HUES48 (cell line): ENCODE measurements at regions not wholly inside any gene's neighbourhood (a gene's known extent, or its start where the extent isn't known, plus 50 kb on each side); places are given as distances from the start of the nearest gene placed in this dataset.
"Not testable (repeated sequence)": the region's sequence is repeated elsewhere in the genome, so short reads cannot be mapped to it uniquely, and the experiment has no call there.

ENCODE experiments used
- H3K27ac ChIP-seq: one replicate; pipeline ENCODE4 v1.7.0; 2013; ENCODE audit warnings: low read depth, low read length, inconsistent platforms
- H3K27me3 ChIP-seq: 2 replicates; pipeline ENCODE4 v1.6.1; 2013; ENCODE audit warnings: mild to moderate bottlenecking, low read length; ENCODE audit not compliant: control insufficient read depth, insufficient read depth
- H3K36me3 ChIP-seq: 2 replicates; pipeline ENCODE4 v1.6.1; 2013; ENCODE audit warnings: low read length; ENCODE audit not compliant: control insufficient read depth, insufficient read depth
- H3K4me1 ChIP-seq: 2 replicates; pipeline ENCODE4 v1.6.1; 2013; ENCODE audit warnings: mild to moderate bottlenecking, low read length; ENCODE audit not compliant: control insufficient read depth, insufficient read depth
- H3K4me3 ChIP-seq: 2 replicates; pipeline ENCODE4 v1.5.1; 2013; ENCODE audit warnings: mild to moderate bottlenecking, low read depth, low read length
- H3K9ac ChIP-seq: 2 replicates; pipeline ENCODE4 v1.6.1; 2013; ENCODE audit warnings: mild to moderate bottlenecking, low read depth, low read length, moderate library complexity
- H3K9me3 ChIP-seq: 2 replicates; pipeline ENCODE4 v1.6.1; 2013; ENCODE audit warnings: low read length; ENCODE audit not compliant: control insufficient read depth, insufficient read depth

DNA sequence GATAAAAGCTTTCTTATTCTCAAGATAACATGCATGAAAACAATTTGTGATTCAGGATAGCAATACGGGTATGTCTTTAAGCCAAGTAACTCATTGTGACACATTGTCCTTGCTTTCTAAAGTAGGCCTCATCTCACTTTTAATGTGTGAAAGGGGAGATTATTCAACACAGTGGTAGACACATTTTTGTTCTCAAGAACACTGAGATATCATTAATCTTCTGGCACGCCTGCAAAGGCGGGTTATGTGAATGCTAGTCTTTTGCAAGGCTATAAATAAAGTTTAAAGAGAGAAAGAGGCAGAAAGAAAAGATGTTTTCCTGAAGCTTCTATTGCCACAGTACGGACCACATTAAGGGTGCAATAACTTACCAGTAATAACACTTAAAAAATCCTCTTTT, 181.8 kb upstream of the MEF2C start:
- Histone ChIP-seq H3K4me3 (no peak overlapping the region), H3K9me3 (no peaks in the 10 kb centered on the region), H3K36me3 (no peaks in the 10 kb centered on the region), H3K27me3 (no peaks in the 10 kb centered on the region), H3K4me1 (peaks cover 9% of the 10 kb centered on the region; the same call in 1 of the 2 replicates), H3K27ac (no peak overlapping the region), H3K9ac (no peak overlapping the region)

DNA sequence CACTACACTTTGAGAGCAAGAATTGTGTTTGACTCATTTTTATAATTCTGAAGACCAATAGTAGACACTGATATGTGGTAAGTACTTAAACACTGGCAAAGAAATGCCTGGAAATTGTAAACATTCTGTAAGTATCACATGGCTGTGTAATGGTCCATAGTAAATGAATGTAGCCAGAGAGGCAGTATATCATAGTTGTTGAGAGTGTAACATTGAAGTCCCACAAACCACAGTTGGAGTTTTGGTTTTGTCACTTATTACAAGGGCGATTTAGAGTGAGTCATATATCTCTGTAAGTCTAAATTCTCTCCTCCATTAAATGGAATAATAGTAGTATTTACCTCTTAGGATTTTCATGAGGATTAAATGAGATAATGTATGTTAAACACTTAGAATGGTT, 181.1 kb upstream of the MEF2C start:
- H3K27me3 ChIP-seq: no peaks in the 10 kb centered on the region
- H3K27ac ChIP-seq: no peak overlapping the region
- no peak overlapping the region for H3K9ac ChIP-seq
- peaks cover 9% of the 10 kb centered on the region; the same call in 1 of the 2 replicates for H3K4me1 ChIP-seq
- no peaks in the 10 kb centered on the region for H3K9me3 ChIP-seq
- no peak overlapping the region for H3K4me3 ChIP-seq
- H3K36me3 ChIP-seq: no peaks in the 10 kb centered on the region

DNA sequence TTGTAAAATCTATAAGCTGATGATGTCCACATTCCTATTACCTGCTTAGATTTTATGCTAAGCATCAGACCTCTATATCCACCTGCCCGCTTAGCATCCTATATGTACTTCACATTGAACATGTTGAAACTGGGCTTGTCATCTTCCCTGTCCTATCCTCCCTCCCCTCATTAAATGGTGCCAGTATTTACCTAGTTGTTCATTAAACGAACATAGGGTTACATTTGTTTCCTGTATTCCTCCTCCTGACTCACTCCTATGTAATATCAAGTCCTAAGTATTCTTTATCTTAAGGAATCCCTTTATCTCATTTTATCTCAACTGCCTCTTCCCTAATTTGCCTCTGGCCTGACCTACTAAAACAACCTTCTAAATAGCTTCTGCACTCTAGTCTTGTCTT, 177.8 kb upstream of the MEF2C start:
- Histone ChIP-seq H3K36me3 (no peaks in the 10 kb centered on the region), H3K4me1 (peaks cover 2% of the 10 kb centered on the region; the same call in 1 of the 2 replicates), H3K4me3 (no peak overlapping the region), H3K27me3 (no peaks in the 10 kb centered on the region), H3K27ac (no peak overlapping the region), H3K9ac (no peak overlapping the region), H3K9me3 (no peaks in the 10 kb centered on the region)

DNA sequence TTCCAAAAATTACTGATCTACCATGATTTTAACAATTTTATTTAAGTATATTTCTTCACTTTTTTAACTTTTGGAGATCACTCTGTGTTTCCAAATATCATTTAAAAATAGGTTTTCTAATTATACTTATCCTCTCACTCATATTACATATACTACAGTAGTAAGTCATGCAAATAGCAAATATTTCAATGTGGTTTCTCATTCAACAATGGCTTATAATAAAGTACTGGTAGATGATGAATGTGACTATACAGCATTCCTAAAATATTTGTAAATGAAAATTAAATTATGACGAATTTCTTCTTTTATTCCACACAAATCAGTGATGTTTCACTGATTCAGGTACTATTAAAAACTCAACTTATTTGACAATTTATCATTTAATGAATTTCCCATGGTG, 176.3 kb upstream of the MEF2C start:
- Histone ChIP-seq H3K4me3 (no peak overlapping the region), H3K27me3 (no peaks in the 10 kb centered on the region), H3K36me3 (no peaks in the 10 kb centered on the region), H3K9me3 (no peaks in the 10 kb centered on the region), H3K9ac (no peak overlapping the region), H3K4me1 (no peaks in the 10 kb centered on the region), H3K27ac (no peak overlapping the region)

DNA sequence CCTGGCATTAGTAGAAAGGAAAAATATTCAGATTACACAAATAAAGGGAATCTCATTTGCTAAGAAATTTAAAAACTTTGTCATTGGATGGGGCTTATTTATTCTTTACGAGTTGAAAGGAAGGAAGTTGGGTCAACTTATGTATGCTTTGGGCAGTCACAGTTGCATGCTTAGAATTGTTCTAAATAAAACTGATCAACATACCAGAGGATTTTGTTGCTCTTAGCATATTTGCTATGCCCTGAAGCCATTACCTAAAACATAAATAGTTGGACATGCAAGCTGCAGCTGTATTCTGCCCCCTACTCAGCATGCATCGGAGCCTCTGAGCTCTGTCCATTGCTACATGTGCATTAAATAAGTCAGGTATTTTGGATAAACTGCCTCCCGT, 172.7 kb upstream of the MEF2C start:
- Histone ChIP-seq H3K9me3 (peaks cover 9% of the 10 kb centered on the region; the same call in 1 of the 2 replicates), H3K27me3 (no peaks in the 10 kb centered on the region), H3K4me1 (no peaks in the 10 kb centered on the region), H3K4me3 (no peak overlapping the region), H3K9ac (no peak overlapping the region), H3K27ac (no peak overlapping the region), H3K36me3 (no peaks in the 10 kb centered on the region)

DNA sequence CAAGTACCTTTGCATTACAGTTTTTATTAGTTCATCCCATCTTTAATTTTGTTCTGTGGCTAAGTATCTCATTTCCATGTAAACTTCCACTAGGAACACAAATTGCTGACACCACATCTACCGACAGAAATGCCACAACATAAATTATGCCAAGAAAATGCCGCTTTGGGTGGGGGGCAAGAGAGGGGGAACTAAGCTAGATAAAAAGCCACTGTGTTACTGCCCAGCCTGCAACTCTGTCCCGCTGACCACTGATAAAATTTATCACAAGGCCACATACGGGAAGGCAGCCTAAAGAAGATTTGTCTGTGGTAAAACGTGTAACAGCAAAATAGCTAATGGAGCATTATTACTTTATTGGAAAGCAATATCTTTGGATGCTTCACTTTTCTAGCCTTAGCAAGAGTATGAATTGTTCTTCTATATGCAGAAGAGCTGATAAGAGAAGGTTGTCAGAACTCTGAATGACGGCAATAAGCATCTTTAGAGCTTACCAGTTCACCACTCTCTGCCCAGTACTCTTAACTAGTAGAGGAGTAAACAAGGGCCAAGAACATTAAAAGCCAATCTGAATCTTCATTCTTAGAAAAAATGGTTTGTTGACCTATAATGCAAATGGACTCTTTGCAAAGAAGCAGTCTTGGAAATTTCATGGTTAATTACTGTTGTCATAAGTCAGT, 172.2 kb upstream of the MEF2C start:
- Histone ChIP-seq H3K36me3 (no peaks in the 10 kb centered on the region), H3K9me3 (peaks cover 13% of the 10 kb centered on the region; the same call in 1 of the 2 replicates), H3K4me1 (no peaks in the 10 kb centered on the region), H3K9ac (no peak overlapping the region), H3K27me3 (no peaks in the 10 kb centered on the region), H3K4me3 (no peak overlapping the region), H3K27ac (no peak overlapping the region)

DNA sequence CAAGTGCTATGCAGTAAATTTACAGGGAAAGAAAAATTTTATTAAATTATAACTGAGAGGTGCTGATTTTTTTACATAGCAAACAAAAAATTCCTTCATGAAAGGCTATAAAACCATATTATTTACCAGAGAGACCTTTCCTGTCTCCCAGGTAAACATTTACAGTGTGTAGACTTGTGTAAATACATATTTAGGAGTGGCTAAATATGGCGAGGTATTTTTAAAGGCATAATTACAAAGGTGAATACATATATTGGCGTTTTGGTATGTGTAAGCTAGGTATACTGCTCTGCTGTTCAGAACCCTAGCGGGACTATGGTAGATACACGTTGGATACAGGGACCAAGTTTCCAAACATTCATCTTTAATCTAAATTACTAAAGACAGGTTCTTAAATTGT, 170.6 kb upstream of the MEF2C start:
- H3K36me3 ChIP-seq: no peaks in the 10 kb centered on the region
- H3K4me3 ChIP-seq: no peak overlapping the region
- H3K27me3 ChIP-seq: no peaks in the 10 kb centered on the region
- H3K27ac ChIP-seq: no peak overlapping the region
- H3K4me1 ChIP-seq: no peaks in the 10 kb centered on the region
- no peak overlapping the region for H3K9ac ChIP-seq
- H3K9me3 ChIP-seq: peaks cover 21% of the 10 kb centered on the region; the same call in 1 of the 2 replicates

DNA sequence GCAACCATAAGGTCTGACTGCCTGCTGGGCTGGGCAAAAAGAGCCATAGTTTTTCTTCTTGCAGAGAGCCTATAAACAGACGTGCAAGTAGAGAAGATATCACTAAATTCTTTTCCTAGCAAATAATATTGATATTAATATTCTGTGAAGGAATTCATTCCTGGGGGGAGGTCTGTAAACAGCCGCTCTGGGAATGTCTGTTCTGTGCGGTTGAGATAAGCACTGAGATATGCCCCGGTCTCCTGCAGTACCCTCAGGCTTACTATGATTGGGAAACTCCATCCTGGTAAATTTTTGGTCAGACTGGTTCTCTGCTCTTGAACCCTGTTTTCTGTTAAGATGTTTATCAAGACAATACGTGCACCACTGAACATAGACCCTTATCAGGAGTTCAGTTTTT, 167.1 kb upstream of the MEF2C start:
- H3K36me3 ChIP-seq, H3K27ac ChIP-seq, H3K9ac ChIP-seq, H3K4me3 ChIP-seq, H3K27me3 ChIP-seq, H3K4me1 ChIP-seq: not testable (repeated sequence)
- peaks cover 21% of the 10 kb centered on the region; the same call in 1 of the 2 replicates for H3K9me3 ChIP-seq

DNA sequence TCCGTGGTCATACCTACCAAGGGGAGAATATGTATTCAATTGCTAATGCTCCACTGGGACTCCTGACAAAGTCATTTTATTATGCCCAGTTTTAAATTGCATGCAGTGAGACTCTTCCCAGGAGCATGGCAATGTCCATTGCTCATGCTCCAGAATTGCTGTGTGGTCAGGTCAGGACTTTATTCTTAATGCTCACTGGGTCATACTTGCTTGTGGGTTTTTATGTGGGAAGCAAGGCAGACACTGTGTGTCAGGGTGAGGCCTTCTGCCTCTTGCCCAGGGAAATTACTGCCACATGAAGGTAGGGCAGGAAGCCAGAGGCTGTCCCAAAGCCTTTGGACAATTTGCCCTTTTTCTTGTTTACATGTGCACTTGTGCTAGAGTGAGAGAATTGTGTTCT, 164.6 kb upstream of the MEF2C start:
- peaks cover 6% of the 10 kb centered on the region for H3K4me1 ChIP-seq
- H3K9ac ChIP-seq: no peak overlapping the region
- H3K27ac ChIP-seq: no peak overlapping the region
- no peaks in the 10 kb centered on the region for H3K36me3 ChIP-seq
- no peaks in the 10 kb centered on the region for H3K27me3 ChIP-seq
- peaks cover 21% of the 10 kb centered on the region; the same call in 1 of the 2 replicates for H3K9me3 ChIP-seq
- no peak overlapping the region for H3K4me3 ChIP-seq

DNA sequence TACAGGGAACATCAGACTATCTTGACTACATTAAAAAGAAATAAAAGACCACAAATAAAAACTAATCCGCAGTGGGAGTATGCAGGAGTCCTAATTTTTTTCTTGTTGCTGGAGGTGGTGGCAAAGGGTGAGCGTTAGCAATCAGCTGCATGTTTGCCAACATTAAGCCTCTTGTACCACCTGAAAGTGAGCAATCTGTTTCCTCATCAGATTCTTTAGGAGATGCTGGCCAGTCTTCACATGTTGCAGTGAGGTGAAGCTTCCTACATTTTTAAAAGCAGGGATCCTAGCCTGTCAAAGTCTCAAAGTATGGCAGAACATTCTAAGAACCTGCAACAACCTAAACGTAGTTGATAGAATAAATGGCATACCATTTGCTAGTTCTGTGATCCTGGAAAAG, 162.2 kb upstream of the MEF2C start:
- Histone ChIP-seq H3K27ac (no peak overlapping the region), H3K4me3 (no peak overlapping the region), H3K9me3 (peaks cover 9% of the 10 kb centered on the region; the same call in 1 of the 2 replicates), H3K36me3 (no peaks in the 10 kb centered on the region), H3K27me3 (no peaks in the 10 kb centered on the region), H3K4me1 (peaks cover 6% of the 10 kb centered on the region), H3K9ac (no peak overlapping the region)

DNA sequence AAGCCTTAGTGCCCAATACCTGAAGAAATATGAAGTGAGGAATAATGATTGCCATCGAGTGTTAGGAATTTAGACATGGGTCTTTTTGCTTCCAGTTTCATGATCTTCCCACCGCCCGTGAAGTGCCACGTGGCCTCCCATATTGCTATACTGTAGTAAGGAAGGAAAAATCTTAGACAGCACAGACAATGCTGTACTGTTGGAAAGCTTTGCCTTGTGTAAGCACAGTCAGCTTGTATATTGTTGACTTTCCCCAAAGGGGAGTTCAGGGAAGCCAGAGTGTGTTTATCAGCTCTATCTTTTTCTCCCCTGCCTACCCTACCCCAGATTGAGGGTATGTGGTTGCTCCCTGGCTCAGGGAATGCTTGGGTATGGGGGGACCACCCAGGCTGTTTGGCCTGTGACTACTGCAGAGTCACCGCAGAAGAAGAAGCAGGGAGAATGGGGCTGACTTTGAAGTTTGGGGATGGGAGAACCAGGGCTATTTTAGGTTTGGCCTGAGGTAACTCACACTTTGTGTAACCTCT, 161.8 kb upstream of the MEF2C start:
- no peak overlapping the region for H3K9ac ChIP-seq
- H3K27me3 ChIP-seq: no peaks in the 10 kb centered on the region
- H3K4me1 ChIP-seq: peaks cover 6% of the 10 kb centered on the region
- H3K9me3 ChIP-seq: peaks cover 4% of the 10 kb centered on the region; the same call in 1 of the 2 replicates
- no peak overlapping the region for H3K27ac ChIP-seq
- no peak overlapping the region for H3K4me3 ChIP-seq
- no peaks in the 10 kb centered on the region for H3K36me3 ChIP-seq
